DOHH2 (cell line): ENCODE measurements at regions not wholly inside any gene's neighbourhood (a gene's known extent, or its start where the extent isn't known, plus 50 kb on each side); places are given as distances from the start of the nearest gene placed in this dataset.

Source experiments
- CTCF ChIP-seq: fragments of 200-600 bp; sonication (generic); IDR thresholded peaks from one replicate; pipeline ENCODE4 v1.5.1; 2014; ENCODE audit warnings: antibody characterized with exemption, mild to moderate bottlenecking, low read depth, low read length; ENCODE audit not compliant: poor library complexity, severe bottlenecking
- EZH2phosphoT487 ChIP-seq: fragments of 200-600 bp; sonication (generic); IDR thresholded peaks from 2 replicates; pipeline ENCODE4 v1.6.1; 2017; ENCODE audit warnings: borderline replicate concordance, mild to moderate bottlenecking, antibody characterized with exemption, low read length, moderate library complexity, mixed read lengths

DNA sequence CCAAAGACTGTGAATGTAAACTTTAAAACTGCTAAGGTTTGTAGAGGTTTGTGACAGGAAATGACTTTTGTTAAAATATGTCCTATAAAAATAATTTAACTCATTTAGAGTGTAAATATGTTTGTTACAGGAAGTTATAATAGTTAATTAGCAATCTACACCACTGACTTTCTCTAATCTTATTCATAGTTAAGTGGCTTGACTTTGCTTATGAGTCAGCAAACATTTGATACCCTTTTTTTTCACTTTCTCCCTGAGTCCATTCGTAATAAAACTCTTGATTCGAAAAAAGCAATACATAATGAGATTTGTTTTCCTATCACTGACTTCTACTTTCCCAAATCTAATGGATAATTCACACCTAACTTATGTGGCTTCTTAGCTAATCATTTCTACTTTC lies 317.7 kb upstream of the SEMA3C start:
- no peak for TF ChIP-seq CTCF
- no peak for TF ChIP-seq EZH2phosphoT487
